ENCODE measurements at regions not wholly inside any gene's neighbourhood (a gene's known extent, or its start where the extent isn't known, plus 50 kb on each side); places are given as distances from the start of the nearest gene placed in this dataset.

DNA sequence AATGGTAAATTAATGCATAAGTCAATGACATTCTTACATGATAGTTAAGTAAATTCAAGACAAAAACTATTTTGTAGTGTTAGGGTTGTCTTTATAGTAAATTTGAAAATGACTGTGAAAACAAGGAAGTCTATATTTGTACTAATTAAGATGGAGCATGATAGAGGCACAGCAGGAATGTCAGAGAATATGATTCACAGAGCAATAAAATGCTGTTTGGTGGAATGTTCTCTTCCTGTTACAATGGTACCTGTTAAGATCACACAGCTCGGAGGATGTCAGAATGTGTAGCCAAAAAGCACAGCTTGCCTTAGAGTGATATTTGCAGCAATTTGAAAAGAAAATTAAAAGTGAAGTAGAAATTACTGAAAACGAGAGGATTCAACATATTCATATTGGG, 2339.7 kb upstream of the RAG2 start (continued):
- TF ChIP-seq, protein P1, sequence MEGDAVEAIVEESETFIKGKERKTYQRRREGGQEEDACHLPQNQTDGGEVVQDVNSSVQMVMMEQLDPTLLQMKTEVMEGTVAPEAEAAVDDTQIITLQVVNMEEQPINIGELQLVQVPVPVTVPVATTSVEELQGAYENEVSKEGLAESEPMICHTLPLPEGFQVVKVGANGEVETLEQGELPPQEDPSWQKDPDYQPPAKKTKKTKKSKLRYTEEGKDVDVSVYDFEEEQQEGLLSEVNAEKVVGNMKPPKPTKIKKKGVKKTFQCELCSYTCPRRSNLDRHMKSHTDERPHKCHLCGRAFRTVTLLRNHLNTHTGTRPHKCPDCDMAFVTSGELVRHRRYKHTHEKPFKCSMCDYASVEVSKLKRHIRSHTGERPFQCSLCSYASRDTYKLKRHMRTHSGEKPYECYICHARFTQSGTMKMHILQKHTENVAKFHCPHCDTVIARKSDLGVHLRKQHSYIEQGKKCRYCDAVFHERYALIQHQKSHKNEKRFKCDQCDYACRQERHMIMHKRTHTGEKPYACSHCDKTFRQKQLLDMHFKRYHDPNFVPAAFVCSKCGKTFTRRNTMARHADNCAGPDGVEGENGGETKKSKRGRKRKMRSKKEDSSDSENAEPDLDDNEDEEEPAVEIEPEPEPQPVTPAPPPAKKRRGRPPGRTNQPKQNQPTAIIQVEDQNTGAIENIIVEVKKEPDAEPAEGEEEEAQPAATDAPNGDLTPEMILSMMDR (IDR thresholded peaks at IDR 0.05), result no peak
- TF ChIP-seq, protein P2, sequence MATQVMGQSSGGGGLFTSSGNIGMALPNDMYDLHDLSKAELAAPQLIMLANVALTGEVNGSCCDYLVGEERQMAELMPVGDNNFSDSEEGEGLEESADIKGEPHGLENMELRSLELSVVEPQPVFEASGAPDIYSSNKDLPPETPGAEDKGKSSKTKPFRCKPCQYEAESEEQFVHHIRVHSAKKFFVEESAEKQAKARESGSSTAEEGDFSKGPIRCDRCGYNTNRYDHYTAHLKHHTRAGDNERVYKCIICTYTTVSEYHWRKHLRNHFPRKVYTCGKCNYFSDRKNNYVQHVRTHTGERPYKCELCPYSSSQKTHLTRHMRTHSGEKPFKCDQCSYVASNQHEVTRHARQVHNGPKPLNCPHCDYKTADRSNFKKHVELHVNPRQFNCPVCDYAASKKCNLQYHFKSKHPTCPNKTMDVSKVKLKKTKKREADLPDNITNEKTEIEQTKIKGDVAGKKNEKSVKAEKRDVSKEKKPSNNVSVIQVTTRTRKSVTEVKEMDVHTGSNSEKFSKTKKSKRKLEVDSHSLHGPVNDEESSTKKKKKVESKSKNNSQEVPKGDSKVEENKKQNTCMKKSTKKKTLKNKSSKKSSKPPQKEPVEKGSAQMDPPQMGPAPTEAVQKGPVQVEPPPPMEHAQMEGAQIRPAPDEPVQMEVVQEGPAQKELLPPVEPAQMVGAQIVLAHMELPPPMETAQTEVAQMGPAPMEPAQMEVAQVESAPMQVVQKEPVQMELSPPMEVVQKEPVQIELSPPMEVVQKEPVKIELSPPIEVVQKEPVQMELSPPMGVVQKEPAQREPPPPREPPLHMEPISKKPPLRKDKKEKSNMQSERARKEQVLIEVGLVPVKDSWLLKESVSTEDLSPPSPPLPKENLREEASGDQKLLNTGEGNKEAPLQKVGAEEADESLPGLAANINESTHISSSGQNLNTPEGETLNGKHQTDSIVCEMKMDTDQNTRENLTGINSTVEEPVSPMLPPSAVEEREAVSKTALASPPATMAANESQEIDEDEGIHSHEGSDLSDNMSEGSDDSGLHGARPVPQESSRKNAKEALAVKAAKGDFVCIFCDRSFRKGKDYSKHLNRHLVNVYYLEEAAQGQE (IDR thresholded peaks at IDR 0.05), result no peak
- TF ChIP-seq HEYL (CRISPR knock-in tag; IDR thresholded peaks at IDR 0.05) (no peak), MYC (IDR thresholded peaks at IDR 0.05; ENCODE audit: borderline replicate concordance, low read length) (no peak), HDAC2 (IDR thresholded peaks at IDR 0.05) (no peak), HOXB13 (CRISPR knock-in tag; IDR thresholded peaks at IDR 0.05; ENCODE audit: low read depth) (no peak)
- TF ChIP-seq, protein P3, sequence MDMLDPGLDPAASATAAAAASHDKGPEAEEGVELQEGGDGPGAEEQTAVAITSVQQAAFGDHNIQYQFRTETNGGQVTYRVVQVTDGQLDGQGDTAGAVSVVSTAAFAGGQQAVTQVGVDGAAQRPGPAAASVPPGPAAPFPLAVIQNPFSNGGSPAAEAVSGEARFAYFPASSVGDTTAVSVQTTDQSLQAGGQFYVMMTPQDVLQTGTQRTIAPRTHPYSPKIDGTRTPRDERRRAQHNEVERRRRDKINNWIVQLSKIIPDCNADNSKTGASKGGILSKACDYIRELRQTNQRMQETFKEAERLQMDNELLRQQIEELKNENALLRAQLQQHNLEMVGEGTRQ (IDR thresholded peaks at IDR 0.05), result no peak

DNA sequence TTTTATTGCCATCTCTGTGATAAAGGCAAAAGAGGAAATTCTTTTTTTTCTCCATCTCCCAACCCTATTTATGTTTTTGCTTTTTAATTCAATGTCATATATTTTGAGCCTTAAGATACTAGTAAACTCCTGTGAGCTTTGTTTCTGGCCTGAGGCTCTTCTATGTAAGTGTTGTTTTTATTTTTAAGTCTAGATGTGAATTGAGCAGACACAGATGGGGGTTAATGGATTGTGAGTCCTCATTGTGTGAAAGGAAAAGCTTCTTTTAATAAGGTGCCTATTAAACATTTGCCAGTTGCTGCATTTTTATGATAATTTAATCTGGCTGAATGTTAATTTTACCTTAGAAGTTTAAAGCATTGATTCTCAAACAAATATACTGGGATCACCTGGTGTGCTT, 2337.9 kb upstream of the RAG2 start:
- POLR2A ChIA-PET, result no interaction called here
- H3K4me1 ChIP-seq, result no peaks in the 10 kb centered on the region
- no peak overlapping the region for H3K27ac ChIP-seq
- no peak for DNase-seq (ENCODE audit: low read depth in 1 of 2, low spot score in 1 of 2)
- H3K4me2 ChIP-seq, result no peak overlapping the region
- no peak for TF ChIP-seq NR3C1 (IDR thresholded peaks at IDR 0.05)
- no peak for TF ChIP-seq CHD4 (IDR thresholded peaks at IDR 0.05; ENCODE audit: borderline replicate concordance)
- TF ChIP-seq, protein P4, sequence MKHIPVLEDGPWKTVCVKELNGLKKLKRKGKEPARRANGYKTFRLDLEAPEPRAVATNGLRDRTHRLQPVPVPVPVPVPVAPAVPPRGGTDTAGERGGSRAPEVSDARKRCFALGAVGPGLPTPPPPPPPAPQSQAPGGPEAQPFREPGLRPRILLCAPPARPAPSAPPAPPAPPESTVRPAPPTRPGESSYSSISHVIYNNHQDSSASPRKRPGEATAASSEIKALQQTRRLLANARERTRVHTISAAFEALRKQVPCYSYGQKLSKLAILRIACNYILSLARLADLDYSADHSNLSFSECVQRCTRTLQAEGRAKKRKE (CRISPR knock-in tag; IDR thresholded peaks at IDR 0.05; ENCODE audit: low read depth), result no peak
- no peak for TF ChIP-seq CEBPB (IDR thresholded peaks at IDR 0.05)
- no peak for TF ChIP-seq FOSL2 (IDR thresholded peaks at IDR 0.05)
- TF ChIP-seq FOSL2 (CRISPR knock-in tag; IDR thresholded peaks at IDR 0.05), result no peak
- TF ChIP-seq, protein P5, sequence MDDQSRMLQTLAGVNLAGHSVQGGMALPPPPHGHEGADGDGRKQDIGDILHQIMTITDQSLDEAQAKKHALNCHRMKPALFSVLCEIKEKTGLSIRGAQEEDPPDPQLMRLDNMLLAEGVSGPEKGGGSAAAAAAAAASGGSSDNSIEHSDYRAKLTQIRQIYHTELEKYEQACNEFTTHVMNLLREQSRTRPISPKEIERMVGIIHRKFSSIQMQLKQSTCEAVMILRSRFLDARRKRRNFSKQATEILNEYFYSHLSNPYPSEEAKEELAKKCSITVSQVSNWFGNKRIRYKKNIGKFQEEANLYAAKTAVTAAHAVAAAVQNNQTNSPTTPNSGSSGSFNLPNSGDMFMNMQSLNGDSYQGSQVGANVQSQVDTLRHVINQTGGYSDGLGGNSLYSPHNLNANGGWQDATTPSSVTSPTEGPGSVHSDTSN (IDR thresholded peaks at IDR 0.05), result no peak
- TF ChIP-seq, protein P6, sequence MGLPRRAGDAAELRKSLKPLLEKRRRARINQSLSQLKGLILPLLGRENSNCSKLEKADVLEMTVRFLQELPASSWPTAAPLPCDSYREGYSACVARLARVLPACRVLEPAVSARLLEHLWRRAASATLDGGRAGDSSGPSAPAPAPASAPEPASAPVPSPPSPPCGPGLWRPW (IDR thresholded peaks at IDR 0.05), result no peak
- no peak for TF ChIP-seq ESRRA (IDR thresholded peaks at IDR 0.05; ENCODE audit: borderline replicate concordance, low read length)
- no peak for TF ChIP-seq KDM5A (IDR thresholded peaks at IDR 0.05)
- TF ChIP-seq, protein P3 (IDR thresholded peaks at IDR 0.05), result no peak
- TF ChIP-seq ZSCAN20 (CRISPR knock-in tag; IDR thresholded peaks at IDR 0.05), result no peak
- TF ChIP-seq, protein P7, sequence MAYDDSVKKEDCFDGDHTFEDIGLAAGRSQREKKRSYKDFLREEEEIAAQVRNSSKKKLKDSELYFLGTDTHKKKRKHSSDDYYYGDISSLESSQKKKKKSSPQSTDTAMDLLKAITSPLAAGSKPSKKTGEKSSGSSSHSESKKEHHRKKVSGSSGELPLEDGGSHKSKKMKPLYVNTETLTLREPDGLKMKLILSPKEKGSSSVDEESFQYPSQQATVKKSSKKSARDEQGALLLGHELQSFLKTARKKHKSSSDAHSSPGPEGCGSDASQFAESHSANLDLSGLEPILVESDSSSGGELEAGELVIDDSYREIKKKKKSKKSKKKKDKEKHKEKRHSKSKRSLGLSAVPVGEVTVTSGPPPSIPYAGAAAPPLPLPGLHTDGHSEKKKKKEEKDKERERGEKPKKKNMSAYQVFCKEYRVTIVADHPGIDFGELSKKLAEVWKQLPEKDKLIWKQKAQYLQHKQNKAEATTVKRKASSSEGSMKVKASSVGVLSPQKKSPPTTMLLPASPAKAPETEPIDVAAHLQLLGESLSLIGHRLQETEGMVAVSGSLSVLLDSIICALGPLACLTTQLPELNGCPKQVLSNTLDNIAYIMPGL (CRISPR knock-in tag; IDR thresholded peaks at IDR 0.05; ENCODE audit: borderline replicate concordance), result no peak
- TF ChIP-seq CBX8 (IDR thresholded peaks at IDR 0.05), result no peak
- CTCF ChIA-PET, result no interaction called here
- H3K9me3 ChIP-seq, result peaks cover 6% of the 10 kb centered on the region; the same call in 1 of the 3 replicates
- ATAC-seq, result no peak
- no peak overlapping the region for H3K4me3 ChIP-seq
- FAIRE-seq, result no peak
